Brain microvascular endothelial cell (primary cell): ENCODE measurements at regions not wholly inside any gene's neighbourhood (a gene's known extent, or its start where the extent isn't known, plus 50 kb on each side); places are given as distances from the start of the nearest gene placed in this dataset.

Experiments
- DNase-seq: peaks from one replicate; pipeline ENCODE4 v3.0.0-alpha.2; 2020
- H3K27ac ChIP-seq: fragments of 250-450 bp; sonication (Bioruptor Pico); 2 replicates; pipeline ENCODE4 v1.5.1; 2020; ENCODE audit warnings: mild to moderate bottlenecking, moderate library complexity
- H3K27me3 ChIP-seq: fragments of 250-450 bp; sonication (Bioruptor Pico); replicated peaks from 2 replicates; pipeline ENCODE4 v1.5.1; 2020; ENCODE audit warnings: mild to moderate bottlenecking
- H3K36me3 ChIP-seq: fragments of 250-450 bp; sonication (Bioruptor Pico); replicated peaks from 2 replicates; pipeline ENCODE4 v1.5.1; 2020; ENCODE audit warnings: mild to moderate bottlenecking
- H3K4me3 ChIP-seq: 2 replicates; pipeline ENCODE4 v1.5.1; 2011; ENCODE audit warnings: low read depth, mild to moderate bottlenecking, control low read depth, low read length, moderate library complexity
- in situ Hi-C: cut with HindIII; loops from 2 replicates; pipeline ENCODE4 v1.10.0; 2017; ENCODE audit warnings: low sequenced_read_pairs, low pct_ligation_motif_present
- TF ChIP-seq, protein P1 (sequence below): IDR thresholded peaks from 2 replicates; pipeline ENCODE4 v1.5.1; 2011; ENCODE audit warnings: low read depth, mild to moderate bottlenecking, moderate library complexity, low read length, control low read depth, inconsistent platforms; ENCODE audit errors: missing control alignments

GRCh38 chr11:8826139-8826786 lies 84.7 kb upstream of the AKIP1 start:
- Histone ChIP-seq H3K27ac (peak overlapping the region; percentile 48), H3K27me3 (no peaks in the 10 kb centered on the region), H3K4me3 (no peak overlapping the region), H3K36me3 (no peaks in the 10 kb centered on the region)
- in situ Hi-C loops: no loop called here
- TF ChIP-seq, protein P1, sequence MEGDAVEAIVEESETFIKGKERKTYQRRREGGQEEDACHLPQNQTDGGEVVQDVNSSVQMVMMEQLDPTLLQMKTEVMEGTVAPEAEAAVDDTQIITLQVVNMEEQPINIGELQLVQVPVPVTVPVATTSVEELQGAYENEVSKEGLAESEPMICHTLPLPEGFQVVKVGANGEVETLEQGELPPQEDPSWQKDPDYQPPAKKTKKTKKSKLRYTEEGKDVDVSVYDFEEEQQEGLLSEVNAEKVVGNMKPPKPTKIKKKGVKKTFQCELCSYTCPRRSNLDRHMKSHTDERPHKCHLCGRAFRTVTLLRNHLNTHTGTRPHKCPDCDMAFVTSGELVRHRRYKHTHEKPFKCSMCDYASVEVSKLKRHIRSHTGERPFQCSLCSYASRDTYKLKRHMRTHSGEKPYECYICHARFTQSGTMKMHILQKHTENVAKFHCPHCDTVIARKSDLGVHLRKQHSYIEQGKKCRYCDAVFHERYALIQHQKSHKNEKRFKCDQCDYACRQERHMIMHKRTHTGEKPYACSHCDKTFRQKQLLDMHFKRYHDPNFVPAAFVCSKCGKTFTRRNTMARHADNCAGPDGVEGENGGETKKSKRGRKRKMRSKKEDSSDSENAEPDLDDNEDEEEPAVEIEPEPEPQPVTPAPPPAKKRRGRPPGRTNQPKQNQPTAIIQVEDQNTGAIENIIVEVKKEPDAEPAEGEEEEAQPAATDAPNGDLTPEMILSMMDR: no peak
- DNase-seq: peak; percentile 82

- in situ Hi-C loops: no loop called here
- H3K4me3 ChIP-seq: no peak overlapping the region
- H3K36me3 ChIP-seq: no peaks in the 10 kb centered on the region
- TF ChIP-seq, protein P1: no peak
- peak overlapping the region; percentile 48 for H3K27ac ChIP-seq
- no peak for DNase-seq
- no peaks in the 10 kb centered on the region for H3K27me3 ChIP-seq
Observed at GRCh38 chr11:8826901-8827560, 84.0 kb upstream of the AKIP1 start.

- no peak overlapping the region for H3K4me3 ChIP-seq
- TF ChIP-seq, protein P1: no peak
- no peaks in the 10 kb centered on the region for H3K27me3 ChIP-seq
- in situ Hi-C loops: no loop called here
- H3K27ac ChIP-seq: no peak overlapping the region
- no peaks in the 10 kb centered on the region for H3K36me3 ChIP-seq
- no peak for DNase-seq
Observed at GRCh38 chr11:8828046-8828445, 82.9 kb upstream of the AKIP1 start.

DNA sequence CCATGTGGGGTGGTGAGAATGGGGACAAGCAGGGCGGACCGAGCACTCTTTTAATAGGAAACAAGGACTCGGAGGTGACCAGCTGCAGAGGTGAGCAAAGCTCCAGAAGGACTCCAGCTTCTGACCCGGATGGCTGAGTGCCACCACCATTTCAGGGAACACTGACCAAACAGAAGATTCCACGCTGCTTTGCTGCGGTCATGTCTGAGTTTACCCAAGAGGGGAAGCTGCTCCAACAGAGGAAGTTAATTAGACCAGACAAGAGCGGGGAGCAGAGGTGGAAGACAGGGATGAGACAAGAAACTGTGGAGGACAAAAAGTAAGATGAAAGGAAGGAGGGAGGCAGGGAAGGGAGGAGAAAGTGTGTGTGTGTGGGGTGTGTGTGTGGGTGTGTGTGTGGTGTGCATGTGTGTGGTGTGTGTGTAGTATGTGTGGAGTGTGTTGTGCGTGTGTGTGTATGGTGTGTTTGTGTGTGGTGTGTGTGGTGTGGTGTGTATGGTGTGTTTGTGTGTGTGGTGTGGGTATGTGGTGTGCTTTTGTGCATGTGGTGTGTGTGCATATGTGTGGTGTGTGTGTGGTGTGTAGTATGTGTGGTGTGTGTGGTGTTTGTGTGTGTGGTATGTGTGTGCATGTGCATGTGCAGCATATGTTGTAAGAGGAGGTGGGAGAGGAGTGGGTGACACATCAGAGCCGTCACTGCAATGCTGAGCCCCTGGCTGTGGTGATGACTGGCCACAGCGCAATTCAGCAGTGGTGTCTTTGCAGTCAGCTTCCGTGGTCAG lies 82.2 kb upstream of the AKIP1 start:
- in situ Hi-C loops: no loop called here
- H3K27me3 ChIP-seq: no peaks in the 10 kb centered on the region
- peak; percentile 71 for DNase-seq
- H3K36me3 ChIP-seq: no peaks in the 10 kb centered on the region
- no peak overlapping the region for H3K27ac ChIP-seq
- TF ChIP-seq, protein P1: no peak
- H3K4me3 ChIP-seq: no peak overlapping the region

DNA sequence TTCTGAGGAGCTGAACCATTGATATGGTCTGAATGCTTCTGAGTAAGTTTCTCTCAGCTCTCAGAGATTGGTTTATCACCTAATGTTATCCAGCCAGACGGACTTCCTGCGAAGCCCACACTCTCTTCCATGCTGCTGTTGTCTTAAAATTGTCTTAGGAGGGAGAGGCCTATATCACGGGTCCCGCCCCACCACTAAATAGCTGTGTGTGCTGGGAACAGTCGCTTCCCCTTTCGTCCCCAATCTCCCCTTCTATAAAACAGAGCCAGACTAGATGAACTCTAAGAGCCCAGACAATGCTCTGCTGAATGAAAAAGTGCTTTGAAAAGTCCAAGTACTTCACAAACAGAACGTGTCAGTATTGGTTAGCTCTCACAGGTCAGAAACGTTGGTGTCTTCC lies 81.4 kb upstream of the AKIP1 start:
- in situ Hi-C loops: no loop called here
- no peaks in the 10 kb centered on the region for H3K27me3 ChIP-seq
- H3K36me3 ChIP-seq: no peaks in the 10 kb centered on the region
- H3K27ac ChIP-seq: no peak overlapping the region
- H3K4me3 ChIP-seq: no peak overlapping the region
- TF ChIP-seq, protein P1: no peak
- no peak for DNase-seq
